Kasumi-1 (cell line): ENCODE measurements at regions not wholly inside any gene's neighbourhood (a gene's known extent, or its start where the extent isn't known, plus 50 kb on each side); places are given as distances from the start of the nearest gene placed in this dataset.
"Not testable (repeated sequence)": the region's sequence is repeated elsewhere in the genome, so short reads cannot be mapped to it uniquely, and the experiment has no call there.

Experiments used
- DNase-seq, 2 experiments: peaks; one replicate each; lab custom pipeline; 2025; lab: John Stamatoyannopoulos, UW

GRCh38 chr15:46956456-46956855, 760.8 kb upstream of the SEMA6D start:
- DNase-seq = peak in 1 of 2 experiments; percentile 1

GRCh38 chr15:46956881-46957280, 760.4 kb upstream of the SEMA6D start:
- DNase-seq = no peak

DNA sequence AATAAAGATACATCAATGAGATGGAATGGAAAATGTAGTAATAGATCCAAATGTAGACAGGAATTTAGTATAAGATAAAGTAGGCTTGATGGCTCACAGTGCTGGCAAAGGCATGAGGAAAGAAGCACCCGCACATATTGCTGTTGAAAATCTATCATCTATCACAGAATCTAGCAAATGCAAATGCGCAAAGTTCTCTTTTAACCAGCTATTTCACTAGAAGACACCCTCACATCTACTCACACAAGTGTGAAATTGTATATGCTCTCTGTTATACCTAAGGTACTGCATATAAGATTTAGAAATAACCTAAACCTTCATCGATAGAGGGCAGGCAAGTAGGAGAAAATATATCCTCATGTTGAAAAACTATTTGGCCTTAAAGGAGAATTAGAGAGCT, 756.7 kb upstream of the SEMA6D start:
- DNase-seq = no peak

GRCh38 chr15:46961795-46962194, 755.5 kb upstream of the SEMA6D start:
- DNase-seq = no peak

- DNase-seq = not testable (repeated sequence)
Observed at GRCh38 chr15:46988055-46988454, 729.2 kb upstream of the SEMA6D start.

GRCh38 chr15:46996359-46996758, 720.9 kb upstream of the SEMA6D start:
- no peak for DNase-seq

DNA sequence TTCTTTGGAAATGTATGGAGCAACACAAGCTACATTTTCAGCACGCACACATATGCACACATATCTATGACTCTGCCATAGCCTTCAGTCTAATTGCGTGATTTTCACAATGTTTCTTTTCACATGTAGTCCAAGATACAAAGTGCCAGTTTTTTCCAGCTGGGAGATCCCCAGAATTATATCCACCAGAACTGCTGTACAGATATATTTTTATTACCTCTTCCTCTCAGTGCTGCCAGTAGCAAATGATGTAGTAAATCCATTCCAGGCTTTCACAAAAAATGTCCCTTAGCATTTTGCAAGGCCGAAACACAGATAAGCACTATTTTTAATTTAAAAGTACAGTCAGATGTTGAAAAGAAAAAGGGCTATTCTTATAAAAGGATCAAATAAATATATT, 719.8 kb upstream of the SEMA6D start:
- DNase-seq = no peak

- DNase-seq = no peak
Observed at GRCh38 chr15:47003568-47003967, 713.7 kb upstream of the SEMA6D start.

DNA sequence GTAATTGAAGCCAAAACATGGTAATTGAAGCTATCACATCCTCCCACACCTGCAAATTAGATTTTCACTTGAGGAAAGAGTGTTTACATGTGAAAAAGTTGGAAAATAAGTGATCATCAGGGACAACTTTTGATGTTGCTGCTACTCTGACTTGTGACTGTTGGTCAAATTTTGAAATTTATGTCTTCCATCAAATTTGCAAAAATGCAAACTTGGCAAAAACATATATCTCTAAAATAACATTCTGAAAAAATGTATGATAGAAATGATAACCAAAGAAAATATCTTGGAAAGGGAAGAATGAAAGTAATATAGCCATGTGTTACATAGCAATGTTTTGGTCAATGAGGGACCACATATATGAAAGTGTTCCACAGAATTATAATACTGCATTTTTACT, 703.9 kb upstream of the SEMA6D start:
- no peak for DNase-seq

GRCh38 chr15:47027322-47027946, 689.9 kb upstream of the SEMA6D start:
- DNase-seq = peak; percentile 4 to 39

DNA sequence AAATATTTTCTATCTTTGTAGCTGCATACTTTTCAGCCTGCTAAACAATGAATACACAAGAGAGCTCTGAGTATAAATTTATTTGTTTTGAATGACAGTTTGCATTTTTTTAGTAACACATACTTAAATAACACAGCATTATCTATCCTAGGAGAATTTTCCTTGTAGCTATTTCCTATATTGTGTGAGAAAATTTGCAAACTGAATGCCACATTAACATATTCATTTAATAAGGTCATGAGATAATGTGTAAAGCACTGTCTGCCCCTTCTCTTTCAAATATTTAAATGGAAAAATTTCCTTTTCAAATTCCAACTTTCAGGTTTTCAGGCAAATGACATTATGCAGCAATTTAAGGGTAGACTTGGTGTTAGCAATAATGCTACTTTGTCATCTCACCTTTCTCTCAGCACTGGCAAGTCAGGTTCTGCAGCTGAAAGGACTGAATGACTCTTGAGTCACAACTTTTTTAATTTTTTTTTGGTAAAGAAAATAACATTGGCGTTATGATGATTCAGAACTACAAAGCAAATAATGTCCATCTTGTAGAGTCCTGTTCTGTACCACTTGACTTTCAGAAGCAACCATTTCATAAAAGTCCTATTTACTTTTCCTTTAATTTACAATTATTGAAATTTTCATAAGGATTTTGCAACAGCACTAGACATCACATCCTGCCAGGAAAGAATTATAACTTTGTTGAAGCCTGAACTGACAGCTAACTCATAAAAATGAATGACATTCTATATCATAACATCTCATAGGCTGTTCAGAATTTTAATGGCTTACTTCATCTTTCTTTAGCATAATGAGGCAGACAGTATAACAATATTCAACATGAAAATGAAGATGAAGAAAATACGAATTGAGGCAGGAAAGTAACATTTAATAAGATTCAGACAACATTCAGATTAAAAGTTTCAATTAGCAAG, 681.6 kb upstream of the SEMA6D start:
- DNase-seq = no peak

- DNase-seq = no peak
Observed at GRCh38 chr15:47037003-47037402, 680.3 kb upstream of the SEMA6D start.

- no peak for DNase-seq
Observed at GRCh38 chr15:47039225-47039624, 678.1 kb upstream of the SEMA6D start.

- DNase-seq = no peak
Observed at GRCh38 chr15:47041301-47041700, 676.0 kb upstream of the SEMA6D start.

GRCh38 chr15:47047981-47048380, 669.3 kb upstream of the SEMA6D start:
- not testable (repeated sequence) for DNase-seq

- DNase-seq = no peak
Observed at GRCh38 chr15:47066392-47066791, 650.9 kb upstream of the SEMA6D start.

DNA sequence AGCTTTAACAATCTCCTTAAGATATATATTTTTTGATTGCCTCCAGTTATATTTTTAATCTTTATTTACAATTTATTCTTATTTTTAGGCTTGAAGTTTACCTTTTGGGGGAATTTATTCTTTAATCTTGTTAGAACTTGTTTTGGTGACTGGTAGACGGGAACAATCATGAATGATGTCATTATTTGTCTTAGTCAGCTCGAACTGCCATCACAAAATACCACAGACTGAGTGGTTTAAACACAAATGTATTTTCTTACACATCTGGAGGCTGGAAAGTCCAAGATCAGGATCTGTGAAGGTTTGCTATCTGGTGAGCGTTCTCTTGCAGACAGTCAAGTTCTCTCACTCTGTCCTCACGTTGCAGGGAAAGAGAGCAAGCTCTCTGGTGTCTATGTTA, 639.5 kb upstream of the SEMA6D start:
- not testable (repeated sequence) for DNase-seq

DNA sequence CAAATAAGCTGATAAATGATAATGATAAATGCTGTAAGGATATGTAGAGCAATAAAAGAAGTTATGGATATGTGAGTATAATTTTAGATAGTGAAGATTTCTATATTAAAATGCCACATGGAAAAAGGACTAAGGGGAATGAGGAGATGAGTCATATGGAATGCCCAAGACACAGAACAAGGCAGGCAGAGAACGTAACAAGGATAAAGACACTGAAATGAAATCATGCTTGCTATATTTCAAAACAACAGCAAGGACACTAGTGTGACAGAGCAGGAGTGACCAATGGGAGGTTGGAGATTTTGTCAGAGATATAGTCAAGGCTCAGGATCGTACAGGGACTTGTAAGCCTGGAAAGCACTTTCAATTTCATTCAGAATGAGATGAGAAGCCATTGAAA, 621.5 kb upstream of the SEMA6D start:
- DNase-seq = no peak

GRCh38 chr15:47098526-47098925, 618.8 kb upstream of the SEMA6D start:
- DNase-seq = not testable (repeated sequence)

DNA sequence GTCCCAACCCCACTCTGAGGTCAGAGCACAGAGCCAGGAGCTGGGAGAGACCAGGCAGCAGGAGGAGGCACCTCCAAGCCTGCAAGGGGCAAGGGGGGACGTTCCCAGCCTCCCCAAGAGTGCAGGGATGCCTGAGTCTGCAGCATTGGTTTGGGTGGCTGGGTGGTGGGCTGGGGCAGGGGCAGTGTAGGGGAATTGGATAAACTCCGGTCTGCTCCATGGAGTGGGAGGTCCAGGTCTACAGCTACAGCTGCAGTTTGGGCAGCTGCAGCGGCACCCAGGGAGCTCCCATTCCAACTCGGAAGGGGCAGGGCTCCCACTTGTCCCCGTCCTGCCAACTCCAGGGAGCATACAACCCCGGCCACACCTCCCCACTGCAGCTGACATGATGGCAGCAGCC, 617.5 kb upstream of the SEMA6D start:
- not testable (repeated sequence) for DNase-seq

- not testable (repeated sequence) for DNase-seq
Observed at GRCh38 chr15:47108800-47109199, 608.5 kb upstream of the SEMA6D start.

DNA sequence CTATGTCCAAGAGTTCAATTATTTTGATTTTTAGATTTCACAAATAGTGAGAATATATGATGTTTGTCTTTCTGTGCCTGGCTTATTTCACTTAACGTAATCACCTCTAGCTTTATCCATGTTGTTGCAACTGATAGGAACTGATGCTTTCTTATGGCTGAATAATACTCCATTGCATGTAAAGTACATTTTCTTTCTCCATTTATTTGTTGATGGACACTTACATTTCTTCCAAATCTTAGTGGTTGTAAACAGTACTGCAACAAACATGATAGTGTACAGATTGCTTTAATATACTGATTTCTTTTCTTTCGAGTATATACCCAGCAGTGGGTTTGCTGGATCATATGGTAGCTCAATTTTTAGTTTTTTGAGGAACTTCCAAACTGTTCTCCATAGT, 600.6 kb upstream of the SEMA6D start:
- no peak for DNase-seq

DNA sequence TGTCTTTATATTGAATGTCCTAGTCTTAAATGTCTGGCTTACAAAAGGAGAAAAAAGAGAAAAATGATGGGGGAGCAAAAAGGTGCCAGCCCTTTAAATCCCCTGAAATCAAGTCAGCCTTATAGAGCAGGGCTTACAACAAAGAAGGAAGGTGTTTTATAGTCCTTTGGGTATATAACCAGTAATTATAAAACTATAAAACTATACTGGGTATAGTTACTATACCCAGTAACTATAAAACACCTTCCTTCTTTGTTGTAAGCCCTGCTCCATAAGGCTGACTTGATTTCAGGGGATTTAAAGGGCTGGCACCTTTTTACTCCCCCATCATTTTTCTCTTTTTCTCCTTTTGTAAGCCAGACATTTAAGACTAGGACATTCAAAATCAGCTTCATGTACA, 598.0 kb upstream of the SEMA6D start:
- DNase-seq = no peak
